ENCODE measurements at regions not wholly inside any gene's neighbourhood (a gene's known extent, or its start where the extent isn't known, plus 50 kb on each side); places are given as distances from the start of the nearest gene placed in this dataset.

DNA sequence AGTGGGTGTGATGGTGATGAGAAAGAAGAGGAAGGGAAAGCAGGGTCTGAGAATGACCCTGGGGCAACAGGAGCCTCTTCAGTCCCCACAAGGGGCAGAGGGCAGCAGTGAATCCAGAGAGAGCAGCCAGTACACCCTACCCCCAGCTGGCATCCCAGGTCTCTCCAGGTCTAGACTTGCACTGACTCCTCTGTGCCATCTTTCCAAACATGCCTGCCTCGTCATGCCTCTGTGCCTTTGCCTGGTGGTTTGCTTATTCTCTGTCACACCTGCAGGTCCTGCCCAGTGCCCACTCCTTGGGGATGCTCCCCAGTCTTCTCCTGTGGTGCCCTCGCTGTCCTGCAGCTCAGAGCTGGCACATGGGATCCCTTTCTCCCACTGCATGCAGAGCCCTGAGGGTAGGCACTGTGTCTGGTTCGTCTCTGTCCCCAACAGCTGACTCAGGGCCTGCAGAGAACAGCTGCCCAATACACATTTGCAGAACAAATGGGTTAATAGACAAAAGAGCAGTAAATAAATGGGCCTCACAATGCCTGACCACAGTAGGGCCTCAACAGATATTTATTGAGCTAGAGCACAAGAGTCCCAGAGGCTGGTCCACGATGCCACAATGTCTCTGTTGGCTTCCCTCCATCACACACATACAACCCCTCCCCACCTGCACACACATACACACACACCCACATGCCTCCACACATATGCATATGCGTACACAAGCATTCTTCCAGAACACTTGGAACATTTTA, 89.8 kb downstream of the HS1BP3 start:
- intact Hi-C loops (cut with micrococcal nuclease) = no loop called here
- Mint-ChIP-seq H3K27me3 (ENCODE audit: low read depth) (peaks cover 11% of the 10 kb centered on the region), H3K27ac (no peak overlapping the region), H3K9me3 (no peaks in the 10 kb centered on the region), H3K4me3 (ENCODE audit: low read depth) (no peak overlapping the region), H3K4me1 (ENCODE audit: low read depth) (peaks cover 4% of the 10 kb centered on the region), H3K36me3 (ENCODE audit: low read depth) (no peaks in the 10 kb centered on the region)
- no peak for DNase-seq (ENCODE audit: low spot score)

DNA sequence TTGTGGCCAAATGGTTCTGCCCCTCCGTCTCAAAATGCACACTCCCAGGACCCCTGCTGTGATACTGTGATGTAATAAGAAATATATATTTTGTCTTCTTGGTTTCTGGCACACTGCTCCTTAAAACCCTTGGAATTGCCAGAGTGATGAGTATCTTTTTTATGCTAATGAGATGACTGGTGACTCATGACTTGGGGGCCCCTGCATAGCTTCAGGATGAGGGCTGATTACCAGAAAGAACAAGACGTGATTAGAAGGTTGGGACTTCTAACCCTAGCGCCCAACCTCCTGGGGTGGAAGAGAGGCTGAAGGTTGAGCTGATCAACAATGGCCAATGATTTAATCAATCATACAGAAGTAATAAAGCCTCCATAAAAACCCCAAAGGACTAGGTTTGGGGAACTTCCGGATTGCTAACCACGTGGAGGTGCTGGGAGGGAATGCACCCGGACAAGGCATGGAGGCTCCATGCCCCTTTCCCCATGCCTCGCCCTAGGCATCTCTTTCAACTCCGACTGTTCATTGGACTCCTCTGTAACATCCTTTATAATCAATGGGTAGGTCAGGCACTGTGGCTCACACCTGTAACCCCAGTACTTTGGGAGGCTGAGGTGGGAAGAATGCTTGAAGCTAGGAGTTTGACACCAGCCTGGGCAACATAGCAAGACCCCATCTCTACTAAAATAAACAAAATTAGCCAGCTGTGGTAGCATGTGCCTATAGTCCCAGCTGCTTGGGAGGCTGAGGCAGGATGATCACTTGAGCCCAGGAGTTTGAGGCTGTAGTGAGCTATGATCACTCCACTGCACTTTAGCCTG, 89.1 kb downstream of the HS1BP3 start:
- intact Hi-C loops (cut with micrococcal nuclease) = no loop called here
- Mint-ChIP-seq H3K4me3 (ENCODE audit: low read depth) (no peak overlapping the region), H3K27me3 (ENCODE audit: low read depth) (peaks cover 7% of the 10 kb centered on the region), H3K36me3 (ENCODE audit: low read depth) (no peaks in the 10 kb centered on the region), H3K9me3 (no peaks in the 10 kb centered on the region), H3K4me1 (ENCODE audit: low read depth) (peaks cover 4% of the 10 kb centered on the region), H3K27ac (no peak overlapping the region)
- DNase-seq (ENCODE audit: low spot score) = no peak

DNA sequence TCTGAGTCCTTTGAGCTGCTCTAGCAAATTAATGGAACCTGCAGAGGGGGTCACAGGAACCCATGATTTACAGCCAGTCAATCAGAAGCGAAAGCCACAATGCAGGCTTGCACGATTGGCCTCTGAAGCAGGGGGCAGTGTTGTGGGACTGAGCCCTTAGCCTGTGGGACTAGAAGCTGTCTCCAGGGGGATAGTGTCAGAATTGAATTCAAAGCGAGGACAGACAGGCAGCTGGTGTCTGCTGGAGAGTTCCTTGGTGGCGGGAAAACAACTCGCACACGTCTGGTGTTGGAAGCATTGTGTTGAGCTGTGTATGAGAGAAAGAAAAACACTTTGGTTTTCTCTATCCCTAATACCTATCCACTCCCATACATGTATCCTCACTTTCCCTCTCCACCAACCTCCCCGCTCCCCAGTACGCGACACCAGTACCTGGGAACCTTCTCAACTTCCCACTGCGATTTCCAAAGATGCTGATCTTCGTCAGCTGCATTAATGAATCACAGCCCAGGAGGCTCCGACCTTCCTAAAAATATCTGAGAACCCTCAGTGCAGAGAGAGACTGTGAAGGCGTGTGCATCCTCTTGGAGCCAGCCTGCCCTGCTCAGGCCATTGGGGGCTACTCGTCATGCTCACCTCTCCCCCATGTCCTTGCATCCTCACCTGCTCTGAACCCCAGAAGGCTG, 88.2 kb downstream of the HS1BP3 start:
- peaks cover 4% of the 10 kb centered on the region for H3K27me3 Mint-ChIP-seq (ENCODE audit: low read depth)
- DNase-seq (ENCODE audit: low spot score) = no peak
- H3K4me3 Mint-ChIP-seq (ENCODE audit: low read depth) = no peak overlapping the region
- H3K27ac Mint-ChIP-seq = no peak overlapping the region
- H3K9me3 Mint-ChIP-seq = no peaks in the 10 kb centered on the region
- intact Hi-C loops (cut with micrococcal nuclease) = no loop called here
- H3K4me1 Mint-ChIP-seq (ENCODE audit: low read depth) = peaks cover 4% of the 10 kb centered on the region
- no peaks in the 10 kb centered on the region for H3K36me3 Mint-ChIP-seq (ENCODE audit: low read depth)

DNA sequence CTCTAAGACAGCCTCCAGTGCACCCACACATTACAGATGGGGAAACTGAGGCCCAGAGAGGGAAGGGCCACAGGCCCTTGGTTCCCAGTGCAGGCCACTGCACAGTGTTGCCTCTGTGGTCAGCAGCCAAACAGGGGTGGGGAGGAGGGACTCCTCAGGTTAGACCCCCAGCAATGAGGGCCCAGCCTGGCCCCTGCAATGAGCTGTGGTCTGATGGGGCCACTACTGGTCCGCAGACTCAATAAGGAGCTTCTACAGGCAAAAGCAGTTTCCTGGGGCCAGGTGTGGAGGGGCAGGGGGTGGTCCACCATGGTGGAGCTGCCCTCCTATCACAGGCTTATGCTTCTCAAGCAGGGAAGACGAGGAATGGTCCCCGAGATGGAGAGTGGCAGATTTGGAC, 87.6 kb downstream of the HS1BP3 start:
- Mint-ChIP-seq H3K27me3 (ENCODE audit: low read depth) (peaks cover 4% of the 10 kb centered on the region), H3K4me3 (ENCODE audit: low read depth) (no peak overlapping the region), H3K36me3 (ENCODE audit: low read depth) (no peaks in the 10 kb centered on the region), H3K9me3 (no peaks in the 10 kb centered on the region), H3K4me1 (ENCODE audit: low read depth) (peaks cover 4% of the 10 kb centered on the region), H3K27ac (no peak overlapping the region)
- intact Hi-C loops (cut with micrococcal nuclease) = no loop called here
- no peak for DNase-seq (ENCODE audit: low spot score)

DNA sequence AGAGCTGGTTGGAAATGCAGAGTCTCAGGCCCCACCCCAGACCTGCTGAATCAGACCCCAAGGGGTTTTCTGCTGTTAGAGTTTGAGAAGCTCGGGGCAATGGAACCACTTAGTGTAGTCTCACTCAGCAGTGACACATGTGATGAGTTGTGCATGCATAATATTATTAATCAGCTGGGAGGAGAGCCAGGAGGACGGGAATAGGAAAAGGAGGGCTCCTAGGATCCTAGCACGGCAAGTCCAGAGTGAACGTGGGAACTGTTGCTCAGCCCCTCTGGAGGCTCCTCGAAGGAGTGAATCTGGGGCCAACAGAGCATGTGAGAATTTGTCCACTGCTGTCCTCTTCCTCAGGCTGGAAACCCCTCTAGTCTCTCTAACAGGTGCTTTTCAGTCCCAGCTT, 87.1 kb downstream of the HS1BP3 start:
- Mint-ChIP-seq H3K36me3 (ENCODE audit: low read depth) (no peaks in the 10 kb centered on the region), H3K4me1 (ENCODE audit: low read depth) (peaks cover 4% of the 10 kb centered on the region), H3K4me3 (ENCODE audit: low read depth) (no peak overlapping the region), H3K9me3 (no peaks in the 10 kb centered on the region), H3K27me3 (ENCODE audit: low read depth) (peaks cover 4% of the 10 kb centered on the region), H3K27ac (no peak overlapping the region)
- no peak for DNase-seq (ENCODE audit: low spot score)
- intact Hi-C loops (cut with micrococcal nuclease) = no loop called here

DNA sequence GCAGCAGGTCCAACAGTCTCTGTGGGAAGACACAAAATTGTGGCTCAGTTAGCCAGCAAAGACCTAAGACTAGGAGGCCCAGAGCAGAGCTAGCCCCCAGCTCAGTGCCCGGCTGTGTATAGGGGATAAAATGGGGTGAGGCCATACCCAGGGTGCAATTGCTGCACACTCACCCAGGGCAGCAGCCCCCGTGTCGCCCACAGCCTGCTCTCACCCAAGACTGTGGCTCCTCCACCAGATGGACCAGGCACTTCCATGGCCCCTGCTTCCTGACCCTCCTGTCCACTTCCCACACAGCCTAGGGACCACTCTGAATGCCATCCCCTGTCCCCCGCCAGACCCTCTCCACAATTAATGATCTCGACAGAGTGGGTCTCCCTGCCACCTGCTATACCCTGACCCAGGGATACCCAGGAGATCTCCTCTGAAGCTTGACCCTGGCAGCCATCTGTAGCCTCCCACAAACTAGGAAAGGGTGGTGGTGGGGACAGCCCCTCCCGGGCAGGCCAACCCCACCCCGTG, 85.7 kb downstream of the HS1BP3 start:
- Mint-ChIP-seq H3K36me3 (ENCODE audit: low read depth) (no peaks in the 10 kb centered on the region), H3K27me3 (ENCODE audit: low read depth) (peaks cover 4% of the 10 kb centered on the region), H3K9me3 (no peaks in the 10 kb centered on the region), H3K4me3 (ENCODE audit: low read depth) (no peak overlapping the region), H3K4me1 (ENCODE audit: low read depth) (peaks cover 4% of the 10 kb centered on the region), H3K27ac (no peak overlapping the region)
- no peak for DNase-seq (ENCODE audit: low spot score)
- intact Hi-C loops (cut with micrococcal nuclease) = no loop called here

DNA sequence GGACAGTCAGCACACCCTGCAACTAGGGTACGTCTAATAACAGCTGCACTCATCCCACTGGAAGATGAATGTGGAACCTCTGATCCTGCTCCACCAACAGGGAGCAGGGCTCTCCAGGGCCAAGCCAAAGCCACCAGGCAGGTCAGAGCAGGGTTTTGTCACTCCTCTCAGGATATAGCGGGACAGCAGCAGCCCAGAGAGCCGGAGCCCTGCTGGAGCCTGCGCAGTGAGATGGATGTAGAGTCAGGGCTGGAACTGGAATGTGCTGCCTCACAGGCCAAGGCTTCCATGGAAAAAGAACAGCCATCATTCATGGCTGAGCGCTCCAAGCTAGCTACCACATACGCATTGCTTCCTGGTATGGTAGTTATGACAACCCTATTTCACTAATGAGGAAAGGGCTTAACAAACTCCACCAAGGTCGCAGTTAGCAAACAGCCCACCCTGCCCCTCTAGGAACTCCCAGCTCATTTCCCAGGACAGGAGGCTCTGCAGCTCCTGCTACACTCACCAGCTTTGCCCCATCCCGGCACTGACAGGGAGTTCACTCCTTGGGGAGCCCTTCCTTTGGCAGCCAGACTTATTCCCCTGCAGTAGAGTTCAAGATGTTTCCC, 85.2 kb downstream of the HS1BP3 start:
- Mint-ChIP-seq H3K27ac (no peak overlapping the region), H3K4me1 (ENCODE audit: low read depth) (peaks cover 4% of the 10 kb centered on the region), H3K36me3 (ENCODE audit: low read depth) (no peaks in the 10 kb centered on the region), H3K27me3 (ENCODE audit: low read depth) (peaks cover 4% of the 10 kb centered on the region), H3K4me3 (ENCODE audit: low read depth) (no peak overlapping the region), H3K9me3 (no peaks in the 10 kb centered on the region)
- intact Hi-C loops (cut with micrococcal nuclease) = no loop called here
- no peak for DNase-seq (ENCODE audit: low spot score)

DNA sequence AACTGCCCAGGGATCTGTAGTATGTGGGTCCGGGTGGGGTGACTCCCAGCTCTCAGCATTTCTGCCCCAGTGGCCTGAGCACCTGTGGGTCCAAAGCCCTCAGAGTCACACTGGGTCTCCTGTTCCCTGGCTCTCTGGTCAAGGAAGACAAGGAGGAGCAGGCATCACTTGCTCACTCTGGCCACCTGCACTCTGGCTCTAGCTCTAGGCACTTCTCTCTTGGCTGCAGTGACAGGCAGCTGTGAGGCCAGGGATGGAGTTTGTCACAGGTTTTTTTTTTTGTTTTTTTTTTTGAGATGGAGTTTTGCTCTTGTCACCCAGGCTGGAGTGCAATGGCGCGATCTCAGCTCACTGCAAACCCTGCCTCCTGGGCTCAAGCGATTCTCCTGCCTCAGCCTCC, 84.6 kb downstream of the HS1BP3 start:
- H3K4me3 Mint-ChIP-seq (ENCODE audit: low read depth) = no peak overlapping the region
- H3K4me1 Mint-ChIP-seq (ENCODE audit: low read depth) = peaks cover 3% of the 10 kb centered on the region
- intact Hi-C loops (cut with micrococcal nuclease) = no loop called here
- no peak for DNase-seq (ENCODE audit: low spot score)
- H3K27me3 Mint-ChIP-seq (ENCODE audit: low read depth) = peaks cover 2% of the 10 kb centered on the region
- H3K36me3 Mint-ChIP-seq (ENCODE audit: low read depth) = no peaks in the 10 kb centered on the region
- no peaks in the 10 kb centered on the region for H3K9me3 Mint-ChIP-seq
- no peak overlapping the region for H3K27ac Mint-ChIP-seq

DNA sequence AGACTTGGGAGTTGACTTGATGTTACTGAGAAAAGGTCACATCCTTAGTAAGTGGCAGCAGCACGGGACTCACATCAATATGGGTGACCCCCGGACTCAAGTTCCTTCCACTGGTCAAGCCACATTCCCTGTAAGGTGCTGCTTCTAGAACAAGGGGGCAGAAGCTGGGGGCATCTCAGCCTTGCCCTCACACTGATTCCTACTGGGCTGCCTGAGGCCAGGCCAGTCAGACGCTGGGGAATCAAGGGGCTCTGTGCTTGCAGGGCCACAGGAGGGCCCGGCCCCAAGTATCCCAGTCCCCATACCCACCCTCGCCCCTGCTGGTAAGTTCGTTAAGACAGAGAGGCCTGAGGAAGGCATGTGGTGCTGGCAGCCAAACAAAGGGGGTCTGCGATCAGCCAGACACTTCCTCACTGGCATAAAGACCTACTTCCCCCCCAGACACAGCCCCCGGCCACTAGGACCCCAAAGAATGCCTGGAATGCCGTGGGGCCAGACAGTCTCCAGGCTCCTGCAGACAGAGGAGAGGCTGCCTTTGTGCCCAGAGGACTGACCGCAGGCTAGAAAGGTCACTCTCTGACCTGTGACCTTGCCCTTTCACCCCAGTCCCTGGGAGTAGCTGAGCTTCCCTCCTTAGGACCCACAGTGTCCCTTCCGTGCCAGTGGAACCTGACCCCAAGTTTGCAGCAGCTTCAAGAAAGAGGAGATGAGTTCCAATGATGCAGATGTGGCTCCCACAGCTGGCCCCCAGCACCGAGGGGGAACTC, 83.6 kb downstream of the HS1BP3 start:
- Mint-ChIP-seq H3K36me3 (ENCODE audit: low read depth) (no peaks in the 10 kb centered on the region), H3K4me3 (ENCODE audit: low read depth) (no peak overlapping the region), H3K27ac (no peak overlapping the region), H3K9me3 (no peaks in the 10 kb centered on the region), H3K27me3 (ENCODE audit: low read depth) (peaks cover 2% of the 10 kb centered on the region), H3K4me1 (ENCODE audit: low read depth) (peaks cover 5% of the 10 kb centered on the region)
- no peak for DNase-seq (ENCODE audit: low spot score)
- intact Hi-C loops (cut with micrococcal nuclease) = no loop called here

All from activated T-helper 2 cell treated with anti-CD3 and anti-CD28 coated beads, Interferon-gamma antibody, Interleukin-2, Interleukin-4, amounts not matched to agents 10 μg/mL and 5 μg/mL and 100 μg/mL, durations not matched to agents 14 hours and 24 hours and 36 hours (primary cell).